Neural crest cell (in vitro differentiated cells): ENCODE measurements at regions not wholly inside any gene's neighbourhood (a gene's known extent, or its start where the extent isn't known, plus 50 kb on each side); places are given as distances from the start of the nearest gene placed in this dataset.

ENCODE experiments used
- DNase-seq: peaks from one replicate; pipeline ENCODE4 v3.0.0; 2021; ENCODE audit warnings: low read depth, mixed read lengths, low spot score
- H3K27ac Mint-ChIP-seq: one replicate; pipeline ENCODE4 v1.8.0; 2021; ENCODE audit warnings: mild to moderate bottlenecking, mixed read lengths; ENCODE audit not compliant: unreplicated experiment
- H3K27me3 Mint-ChIP-seq: 2 replicates; pipeline ENCODE4 v1.8.0; 2021; ENCODE audit warnings: low read depth, mild to moderate bottlenecking, mixed read lengths
- H3K36me3 Mint-ChIP-seq: 2 replicates; pipeline ENCODE4 v1.8.0; 2021; ENCODE audit warnings: low read depth, mild to moderate bottlenecking, mixed read lengths
- H3K4me1 Mint-ChIP-seq: 2 replicates; pipeline ENCODE4 v1.8.0; 2021; ENCODE audit warnings: mixed read lengths
- H3K4me3 Mint-ChIP-seq: one replicate; pipeline ENCODE4 v1.8.0; 2021; ENCODE audit warnings: mild to moderate bottlenecking, mixed read lengths
- H3K9me3 Mint-ChIP-seq: 2 replicates; pipeline ENCODE4 v1.8.0; 2021; ENCODE audit warnings: mixed read lengths
- CTCF ChIP-seq: fragments of 200-600 bp; sonication (generic); conservative IDR thresholded peaks from 2 replicates; pipeline ENCODE4 v1.5.0; 2021; ENCODE audit warnings: antibody characterized with exemption, mild to moderate bottlenecking

GRCh38 chr5:89917112-89917511 is 492.4 kb downstream of the CETN3 start:
- TF ChIP-seq CTCF = no peak
- no peak for DNase-seq
- no peak overlapping the region for H3K4me3 Mint-ChIP-seq
- H3K4me1 Mint-ChIP-seq = no peaks in the 10 kb centered on the region
- peaks cover 6% of the 10 kb centered on the region for H3K9me3 Mint-ChIP-seq
- no peak overlapping the region for H3K27ac Mint-ChIP-seq
- H3K36me3 Mint-ChIP-seq = no peaks in the 10 kb centered on the region
- no peaks in the 10 kb centered on the region for H3K27me3 Mint-ChIP-seq

- no peak overlapping the region for H3K4me3 Mint-ChIP-seq
Measured at GRCh38 chr5:89916131-89916530, 493.4 kb downstream of the CETN3 start.

GRCh38 chr5:89908876-89909275 is 500.7 kb downstream of the CETN3 start:
- H3K27me3 Mint-ChIP-seq = no peaks in the 10 kb centered on the region
- DNase-seq = no peak
- no peak overlapping the region for H3K27ac Mint-ChIP-seq
- H3K9me3 Mint-ChIP-seq = peaks cover 3% of the 10 kb centered on the region
- peaks cover 3% of the 10 kb centered on the region for H3K36me3 Mint-ChIP-seq
- no peak overlapping the region for H3K4me3 Mint-ChIP-seq
- no peak for TF ChIP-seq CTCF
- no peaks in the 10 kb centered on the region for H3K4me1 Mint-ChIP-seq

More at GRCh38 chr5:89916131-89916530, 493.4 kb downstream of the CETN3 start:
- H3K27me3 Mint-ChIP-seq = no peaks in the 10 kb centered on the region
- no peak for DNase-seq
- peaks cover 6% of the 10 kb centered on the region for H3K9me3 Mint-ChIP-seq
- no peaks in the 10 kb centered on the region for H3K36me3 Mint-ChIP-seq
- no peak overlapping the region for H3K27ac Mint-ChIP-seq
- TF ChIP-seq CTCF = no peak
- H3K4me1 Mint-ChIP-seq = no peaks in the 10 kb centered on the region

GRCh38 chr5:89904442-89904841 is 505.1 kb downstream of the CETN3 start:
- no peak for DNase-seq
- H3K4me3 Mint-ChIP-seq = no peak overlapping the region
- no peaks in the 10 kb centered on the region for H3K4me1 Mint-ChIP-seq
- H3K27ac Mint-ChIP-seq = no peak overlapping the region
- H3K27me3 Mint-ChIP-seq = no peaks in the 10 kb centered on the region
- H3K9me3 Mint-ChIP-seq = peaks cover 9% of the 10 kb centered on the region
- H3K36me3 Mint-ChIP-seq = peaks cover 3% of the 10 kb centered on the region
- no peak for TF ChIP-seq CTCF

- no peak for TF ChIP-seq CTCF
- Mint-ChIP-seq H3K4me3 (no peak overlapping the region), H3K4me1 (no peaks in the 10 kb centered on the region), H3K27ac (no peak overlapping the region), H3K36me3 (no peaks in the 10 kb centered on the region), H3K9me3 (peaks cover 9% of the 10 kb centered on the region), H3K27me3 (no peaks in the 10 kb centered on the region)
- no peak for DNase-seq
Measured at GRCh38 chr5:89901983-89902382, 507.6 kb downstream of the CETN3 start.

- no peak for DNase-seq
- H3K4me3 Mint-ChIP-seq = no peak overlapping the region
- no peak for TF ChIP-seq CTCF
- H3K36me3 Mint-ChIP-seq = no peaks in the 10 kb centered on the region
- H3K4me1 Mint-ChIP-seq = no peaks in the 10 kb centered on the region
- no peak overlapping the region for H3K27ac Mint-ChIP-seq
- no peaks in the 10 kb centered on the region for H3K27me3 Mint-ChIP-seq
- peaks cover 9% of the 10 kb centered on the region for H3K9me3 Mint-ChIP-seq
Measured at GRCh38 chr5:89901346-89901745, 508.2 kb downstream of the CETN3 start.
